ENCODE measurements at regions not wholly inside any gene's neighbourhood (a gene's known extent, or its start where the extent isn't known, plus 50 kb on each side); places are given as distances from the start of the nearest gene placed in this dataset.

DNA sequence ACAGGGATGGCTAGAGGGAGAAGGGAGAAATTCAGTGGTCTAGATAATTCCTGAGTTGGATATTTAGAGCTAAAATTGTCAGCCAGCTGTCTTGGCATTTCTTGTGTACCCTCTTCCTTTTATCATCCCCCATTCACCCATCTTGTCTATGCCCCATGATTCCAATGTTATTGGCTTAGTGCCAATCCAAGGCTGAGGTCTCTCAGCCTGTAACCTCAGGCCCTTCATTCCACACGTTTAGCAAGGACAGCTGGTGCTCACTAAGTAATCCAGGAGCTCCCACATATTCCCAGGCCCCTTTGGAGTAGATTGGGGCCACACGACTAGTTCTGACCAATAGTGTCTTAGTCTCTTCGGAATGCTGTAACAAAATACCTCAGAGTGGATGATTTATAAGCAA is 112.4 kb upstream of the ATXN1 start:
- DNase-seq = no peak
- Mint-ChIP-seq H3K27ac (no peak overlapping the region), H3K4me3 (no peak overlapping the region), H3K36me3 (ENCODE audit: low read depth) (peaks cover 8% of the 10 kb centered on the region; the same call in 1 of the 2 replicates), H3K9me3 (no peaks in the 10 kb centered on the region), H3K27me3 (ENCODE audit: insufficient read depth) (peaks cover 24% of the 10 kb centered on the region), H3K4me1 (ENCODE audit: low read depth) (peaks cover 38% of the 10 kb centered on the region)
- TF ChIP-seq, protein P1, sequence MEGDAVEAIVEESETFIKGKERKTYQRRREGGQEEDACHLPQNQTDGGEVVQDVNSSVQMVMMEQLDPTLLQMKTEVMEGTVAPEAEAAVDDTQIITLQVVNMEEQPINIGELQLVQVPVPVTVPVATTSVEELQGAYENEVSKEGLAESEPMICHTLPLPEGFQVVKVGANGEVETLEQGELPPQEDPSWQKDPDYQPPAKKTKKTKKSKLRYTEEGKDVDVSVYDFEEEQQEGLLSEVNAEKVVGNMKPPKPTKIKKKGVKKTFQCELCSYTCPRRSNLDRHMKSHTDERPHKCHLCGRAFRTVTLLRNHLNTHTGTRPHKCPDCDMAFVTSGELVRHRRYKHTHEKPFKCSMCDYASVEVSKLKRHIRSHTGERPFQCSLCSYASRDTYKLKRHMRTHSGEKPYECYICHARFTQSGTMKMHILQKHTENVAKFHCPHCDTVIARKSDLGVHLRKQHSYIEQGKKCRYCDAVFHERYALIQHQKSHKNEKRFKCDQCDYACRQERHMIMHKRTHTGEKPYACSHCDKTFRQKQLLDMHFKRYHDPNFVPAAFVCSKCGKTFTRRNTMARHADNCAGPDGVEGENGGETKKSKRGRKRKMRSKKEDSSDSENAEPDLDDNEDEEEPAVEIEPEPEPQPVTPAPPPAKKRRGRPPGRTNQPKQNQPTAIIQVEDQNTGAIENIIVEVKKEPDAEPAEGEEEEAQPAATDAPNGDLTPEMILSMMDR (IDR thresholded peaks at IDR 0.05) = no peak

DNA sequence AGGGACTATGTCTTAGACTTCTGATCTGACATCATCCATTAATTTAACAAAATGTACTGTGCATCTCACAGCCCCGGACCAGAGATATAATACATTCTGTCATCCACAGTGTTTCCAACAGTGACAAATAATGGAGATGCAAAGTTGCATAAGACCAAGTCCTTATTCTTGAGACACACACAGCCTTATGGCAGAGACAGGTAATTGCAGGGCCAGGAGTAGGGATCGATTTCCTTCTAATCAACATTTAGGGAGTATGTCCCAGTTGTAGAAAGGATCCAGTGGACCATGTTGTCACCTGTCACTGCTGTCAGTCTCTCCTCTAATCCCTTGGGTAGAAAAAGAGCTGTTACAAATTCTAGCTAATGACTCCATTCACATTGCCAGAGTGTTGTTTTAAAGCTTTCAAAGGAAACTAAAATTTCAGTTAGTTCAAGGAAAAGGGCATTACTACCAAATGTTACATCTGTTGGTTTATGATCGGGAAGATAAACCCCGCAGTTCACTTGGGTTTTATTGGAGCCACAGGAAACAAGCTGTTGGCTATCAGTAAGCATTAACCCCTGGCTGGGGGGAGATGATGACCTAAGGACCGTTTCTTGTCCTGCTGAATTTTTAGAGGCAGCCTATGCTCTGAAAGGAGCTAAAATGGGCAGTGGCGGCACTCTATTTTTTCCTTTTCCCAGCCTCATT is 111.4 kb upstream of the ATXN1 start:
- DNase-seq = no peak

DNA sequence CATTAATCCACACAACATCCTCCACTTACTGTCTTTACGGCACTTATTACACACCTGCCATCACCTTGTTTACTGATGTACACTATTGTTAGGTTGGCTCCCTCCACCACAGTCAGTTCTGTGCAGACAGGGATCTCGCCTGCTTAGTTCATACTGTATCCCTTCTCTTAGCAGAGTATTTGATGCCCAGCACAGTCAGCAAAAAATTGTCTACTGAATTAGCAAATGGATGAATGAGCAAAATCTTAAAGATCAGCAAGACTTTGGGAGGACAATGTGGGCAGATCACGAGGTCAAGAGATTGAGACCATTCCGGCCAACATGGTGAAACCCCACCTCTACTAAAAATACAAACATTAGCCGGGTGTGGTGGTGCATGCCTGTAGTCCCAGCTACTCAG is 109.8 kb upstream of the ATXN1 start:
- DNase-seq = no peak
- H3K9me3 Mint-ChIP-seq = no peaks in the 10 kb centered on the region
- H3K27me3 Mint-ChIP-seq (ENCODE audit: insufficient read depth) = peaks cover 23% of the 10 kb centered on the region
- no peak overlapping the region for H3K4me3 Mint-ChIP-seq
- H3K4me1 Mint-ChIP-seq (ENCODE audit: low read depth) = peaks cover 40% of the 10 kb centered on the region
- TF ChIP-seq, protein P1 (IDR thresholded peaks at IDR 0.05) = no peak
- H3K36me3 Mint-ChIP-seq (ENCODE audit: low read depth) = no peaks in the 10 kb centered on the region
- H3K27ac Mint-ChIP-seq = no peak overlapping the region

More for the DNA sequence above, 111.4 kb upstream of the ATXN1 start:
- Mint-ChIP-seq H3K27ac (no peak overlapping the region), H3K27me3 (ENCODE audit: insufficient read depth) (peaks cover 23% of the 10 kb centered on the region), H3K4me3 (no peak overlapping the region), H3K36me3 (ENCODE audit: low read depth) (peaks cover 7% of the 10 kb centered on the region; the same call in 1 of the 2 replicates), H3K4me1 (ENCODE audit: low read depth) (peaks cover 44% of the 10 kb centered on the region), H3K9me3 (no peaks in the 10 kb centered on the region)
- TF ChIP-seq, protein P1 (IDR thresholded peaks at IDR 0.05) = peak; percentile 47

DNA sequence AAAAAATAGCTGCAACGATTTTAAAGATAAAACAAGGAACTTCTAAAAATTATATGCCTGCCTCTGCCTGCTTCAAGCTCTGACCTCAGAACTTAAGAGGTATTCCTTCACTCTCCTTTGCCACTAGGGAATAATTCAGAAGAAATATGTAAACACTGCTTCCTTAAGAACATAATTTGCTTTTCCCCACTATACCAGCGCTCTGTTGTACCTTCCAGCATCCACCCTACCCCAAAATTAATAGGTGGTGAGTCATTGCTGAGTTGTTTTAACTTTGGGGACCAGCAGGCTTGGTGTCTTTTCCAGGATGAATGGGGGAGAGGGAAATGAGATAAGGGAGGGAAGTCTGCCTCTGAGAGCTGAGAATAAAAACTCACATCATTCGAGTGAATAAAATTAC is 107.7 kb upstream of the ATXN1 start:
- Mint-ChIP-seq H3K4me3 (no peak overlapping the region), H3K36me3 (ENCODE audit: low read depth) (no peaks in the 10 kb centered on the region), H3K9me3 (no peaks in the 10 kb centered on the region), H3K4me1 (ENCODE audit: low read depth) (peaks cover 38% of the 10 kb centered on the region), H3K27me3 (ENCODE audit: insufficient read depth) (peaks cover 16% of the 10 kb centered on the region), H3K27ac (no peak overlapping the region)
- TF ChIP-seq, protein P1 (IDR thresholded peaks at IDR 0.05) = no peak
- DNase-seq = peak; percentile 17

DNA sequence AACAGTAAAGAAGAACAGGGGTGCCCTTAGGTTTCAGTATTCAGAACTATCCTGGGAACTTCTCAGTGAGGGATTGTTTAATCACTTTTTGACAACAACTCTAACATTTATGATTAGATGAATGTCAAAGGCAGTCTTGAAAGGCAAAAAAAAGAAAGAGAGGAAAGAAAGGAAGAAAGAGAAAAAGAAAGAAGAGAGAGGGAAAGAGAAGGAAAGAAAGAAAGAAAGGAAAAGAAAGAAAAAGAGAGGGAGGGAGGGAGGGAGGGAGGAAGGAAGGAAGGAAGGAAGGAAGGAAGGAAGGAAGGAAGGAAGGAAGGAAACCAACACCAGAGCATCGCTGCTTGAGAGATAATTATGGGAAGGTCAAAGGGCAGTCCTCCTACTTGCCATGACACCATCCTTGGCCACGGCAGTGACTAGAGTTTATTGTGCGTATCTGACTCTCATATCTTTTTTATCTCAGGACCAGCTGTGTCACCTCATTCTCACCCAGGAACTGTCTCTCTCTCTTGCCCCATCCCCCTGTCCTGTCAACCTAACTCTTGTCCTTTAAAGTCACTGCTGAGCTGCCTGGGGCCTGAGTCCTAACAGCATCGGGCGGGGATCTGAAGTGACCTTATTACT is 96.8 kb upstream of the ATXN1 start:
- TF ChIP-seq, protein P1 (IDR thresholded peaks at IDR 0.05) = no peak
- DNase-seq = no peak
- H3K4me1 Mint-ChIP-seq (ENCODE audit: low read depth) = peaks cover 8% of the 10 kb centered on the region
- H3K9me3 Mint-ChIP-seq = no peaks in the 10 kb centered on the region
- no peak overlapping the region for H3K4me3 Mint-ChIP-seq
- H3K27me3 Mint-ChIP-seq (ENCODE audit: insufficient read depth) = peaks cover 2% of the 10 kb centered on the region
- no peaks in the 10 kb centered on the region for H3K36me3 Mint-ChIP-seq (ENCODE audit: low read depth)
- no peak overlapping the region for H3K27ac Mint-ChIP-seq
